ENCODE measurements at regions not wholly inside any gene's neighbourhood (a gene's known extent, or its start where the extent isn't known, plus 50 kb on each side); places are given as distances from the start of the nearest gene placed in this dataset.

DNA sequence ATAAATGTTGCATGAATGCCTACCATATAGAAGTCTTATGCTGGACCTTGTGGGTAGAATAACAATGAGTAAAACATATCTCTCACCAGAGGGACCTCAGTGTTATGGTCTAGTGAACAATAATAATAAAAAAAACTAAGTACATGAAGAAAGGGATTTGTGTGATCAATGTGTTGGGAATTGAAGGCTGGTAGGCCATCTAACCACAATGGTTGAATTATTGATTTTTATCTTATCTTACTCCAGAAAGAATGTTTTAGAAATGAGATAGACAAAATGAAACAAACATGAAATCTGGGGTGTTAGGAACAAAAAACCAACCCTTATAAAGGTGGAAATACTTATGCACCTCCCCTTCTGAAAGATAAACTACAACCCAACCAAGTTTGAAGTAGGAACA, 243.9 kb upstream of the LRIG3 start:
- no peak for TF ChIP-seq CTCF (IDR thresholded peaks at IDR 0.05; ENCODE audit: low read depth, low read length)
- H3K4me3 ChIP-seq (ENCODE audit: low read depth, low read length): no peak overlapping the region
- in situ Hi-C loops (cut with HindIII; ENCODE audit: low sequenced_read_pairs): no loop called here
- peak; percentile 11 for DNase-seq (ENCODE audit: low read depth, low spot score)

DNA sequence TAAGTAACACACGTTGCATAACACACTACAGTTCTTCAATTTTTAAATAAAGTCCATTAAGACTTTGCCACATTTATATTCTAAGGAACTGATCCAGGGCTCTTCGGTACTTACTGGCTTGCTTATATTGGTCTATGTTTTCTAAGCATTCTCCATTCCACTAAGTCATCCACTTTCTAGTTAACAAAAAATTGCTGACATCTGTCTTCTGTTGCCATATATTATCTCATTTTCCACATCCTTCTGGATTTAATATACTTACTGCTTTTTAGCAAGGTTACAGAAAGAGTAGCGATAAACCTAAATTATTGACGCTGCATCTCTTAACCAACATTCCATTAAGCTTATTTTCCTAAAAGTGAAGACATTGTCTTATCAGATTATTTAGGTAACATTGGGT, 238.4 kb upstream of the LRIG3 start:
- in situ Hi-C loops (cut with HindIII; ENCODE audit: low sequenced_read_pairs): no loop called here
- DNase-seq (ENCODE audit: low read depth, low spot score): no peak
- TF ChIP-seq CTCF (IDR thresholded peaks at IDR 0.05; ENCODE audit: low read depth, low read length): no peak
- no peak overlapping the region for H3K4me3 ChIP-seq (ENCODE audit: low read depth, low read length)

DNA sequence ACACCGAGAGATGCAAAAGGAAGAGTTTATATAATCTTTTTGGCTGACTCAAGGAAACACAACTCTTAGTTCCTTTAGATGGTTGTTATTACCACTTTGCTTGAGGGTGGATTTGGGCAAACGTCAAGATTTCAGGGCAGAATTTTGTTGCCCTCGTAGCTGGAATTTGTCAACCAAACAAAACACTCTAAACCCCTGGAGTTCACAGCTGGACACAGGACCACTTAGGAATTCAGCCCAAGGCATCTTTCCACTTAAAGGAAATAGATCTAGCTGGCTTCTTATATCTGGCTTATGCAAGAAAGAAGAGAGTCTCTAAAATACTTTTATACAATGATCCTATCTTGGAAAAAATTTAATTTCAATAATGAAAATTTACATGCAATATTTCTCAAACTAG, 237.8 kb upstream of the LRIG3 start:
- no peak for DNase-seq (ENCODE audit: low read depth, low spot score)
- TF ChIP-seq CTCF (IDR thresholded peaks at IDR 0.05; ENCODE audit: low read depth, low read length): no peak

DNA sequence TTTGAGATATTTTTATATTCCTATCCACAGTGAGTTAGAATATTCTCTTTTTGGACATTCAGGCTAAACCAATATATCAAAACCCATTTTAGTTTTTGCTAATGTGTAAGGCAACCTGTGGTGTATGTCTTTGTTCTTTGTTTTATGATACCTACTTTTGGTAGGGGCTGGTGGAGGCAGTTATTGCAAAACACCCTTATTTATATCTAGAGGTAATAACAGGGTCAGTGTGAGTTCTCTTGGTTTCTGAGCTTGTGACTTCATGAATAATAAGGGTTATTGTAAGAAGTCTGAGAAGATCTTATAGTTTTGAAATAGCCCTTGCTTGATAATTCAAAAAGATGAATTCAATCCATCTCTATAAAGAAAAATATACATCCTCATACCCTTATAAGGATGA, 235.1 kb upstream of the LRIG3 start:
- in situ Hi-C loops (cut with HindIII; ENCODE audit: low sequenced_read_pairs): no loop called here
- no peak for DNase-seq (ENCODE audit: low read depth, low spot score)
- no peak for TF ChIP-seq CTCF (IDR thresholded peaks at IDR 0.05; ENCODE audit: low read depth, low read length)
- no peak overlapping the region for H3K4me3 ChIP-seq (ENCODE audit: low read depth, low read length)

More for the DNA sequence above, 237.8 kb upstream of the LRIG3 start:
- in situ Hi-C loops (cut with HindIII; ENCODE audit: low sequenced_read_pairs): no loop called here
- no peak overlapping the region for H3K4me3 ChIP-seq (ENCODE audit: low read depth, low read length)

DNA sequence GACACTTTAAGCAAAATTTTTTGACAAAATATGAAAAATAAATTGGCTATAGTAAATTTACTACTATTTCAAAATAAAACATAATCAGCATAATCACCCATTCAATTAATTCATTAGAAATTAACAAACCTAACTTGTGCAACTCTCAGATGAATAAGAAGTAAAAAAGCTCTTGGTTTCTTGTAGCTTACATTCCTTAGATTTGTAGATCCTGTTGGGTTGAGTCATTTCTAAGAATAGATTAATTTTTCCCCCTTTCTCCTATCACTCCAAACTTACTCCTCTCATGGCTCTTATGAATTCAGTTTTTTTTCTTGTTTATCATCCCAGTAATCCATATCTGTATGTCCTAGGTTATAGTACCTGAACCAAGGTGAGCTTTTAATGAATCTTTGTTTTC, 230.9 kb upstream of the LRIG3 start:
- no peak overlapping the region for H3K4me3 ChIP-seq (ENCODE audit: low read depth, low read length)
- TF ChIP-seq CTCF (IDR thresholded peaks at IDR 0.05; ENCODE audit: low read depth, low read length): no peak
- in situ Hi-C loops (cut with HindIII; ENCODE audit: low sequenced_read_pairs): no loop called here
- DNase-seq (ENCODE audit: low read depth, low spot score): peak; percentile 25

DNA sequence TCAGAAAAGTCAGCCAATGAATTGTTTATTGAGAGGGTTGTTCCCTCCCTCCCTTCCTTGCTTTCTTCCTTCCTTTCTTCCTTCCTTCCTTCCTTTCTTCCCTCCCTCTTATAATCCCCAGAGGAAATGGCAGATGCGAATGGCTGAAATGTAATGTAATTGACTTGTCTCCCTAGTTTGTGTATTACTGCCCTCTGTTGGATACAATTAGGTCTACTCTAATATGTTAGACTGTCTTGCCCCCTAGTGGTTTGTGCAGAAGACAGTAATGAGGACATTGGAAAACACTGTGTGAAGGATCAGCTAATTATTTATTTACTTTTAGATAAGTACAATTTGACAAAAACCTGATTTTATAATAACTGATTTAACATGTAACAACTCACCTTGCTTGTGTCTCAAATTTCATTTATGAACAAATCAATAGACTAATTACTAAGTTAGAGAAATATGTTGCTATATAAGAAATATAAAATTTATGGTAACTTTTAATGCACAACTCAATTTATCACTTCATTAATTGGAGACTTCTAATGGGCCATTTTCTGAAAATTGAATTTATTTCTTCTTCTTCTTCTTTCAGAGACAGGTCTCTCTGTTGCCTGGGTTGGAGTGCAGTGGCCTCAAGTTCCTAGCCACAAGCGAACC, 229.8 kb upstream of the LRIG3 start:
- H3K4me3 ChIP-seq (ENCODE audit: low read depth, low read length): no peak overlapping the region
- DNase-seq (ENCODE audit: low read depth, low spot score): peak; percentile 83
- in situ Hi-C loops (cut with HindIII; ENCODE audit: low sequenced_read_pairs): no loop called here
- TF ChIP-seq CTCF (IDR thresholded peaks at IDR 0.05; ENCODE audit: low read depth, low read length): peak; percentile 90
